Activated naive CD4-positive, alpha-beta T cell treated with anti-CD3 and anti-CD28 coated beads, Interleukin-2, amount 10 ng/mL, durations not matched to agents 7 days and 5 days (primary cell): ENCODE measurements at regions not wholly inside any gene's neighbourhood (a gene's known extent, or its start where the extent isn't known, plus 50 kb on each side); places are given as distances from the start of the nearest gene placed in this dataset.

Source experiments
- CTCF ChIA-PET: fragments of 350-600 bp; sonication (Branson Sonifier 250); formaldehyde crosslinking; loops from one replicate; lab custom pipeline; 2021; ENCODE audit warnings: antibody characterized with exemption; lab: Charles Lee
- DNase-seq: peaks from one replicate; pipeline ENCODE4 v3.0.0-alpha.2; 2020
- H3K27ac Mint-ChIP-seq: one replicate; pipeline ENCODE4 v1.8.0; 2021; ENCODE audit warnings: mild to moderate bottlenecking, moderate library complexity, mixed read lengths
- H3K27me3 Mint-ChIP-seq: one replicate; pipeline ENCODE4 v1.8.0; 2021; ENCODE audit warnings: mild to moderate bottlenecking, mixed read lengths
- H3K36me3 Mint-ChIP-seq: one replicate; pipeline ENCODE4 v1.8.0; 2021; ENCODE audit warnings: mixed read lengths
- H3K4me1 Mint-ChIP-seq: one replicate; pipeline ENCODE4 v1.8.0; 2021; ENCODE audit warnings: mixed read lengths
- H3K4me3 Mint-ChIP-seq: one replicate; pipeline ENCODE4 v1.8.0; 2021; ENCODE audit warnings: mild to moderate bottlenecking, moderate library complexity, mixed read lengths
- H3K9me3 Mint-ChIP-seq: one replicate; pipeline ENCODE4 v1.8.0; 2021; ENCODE audit warnings: mixed read lengths

DNA sequence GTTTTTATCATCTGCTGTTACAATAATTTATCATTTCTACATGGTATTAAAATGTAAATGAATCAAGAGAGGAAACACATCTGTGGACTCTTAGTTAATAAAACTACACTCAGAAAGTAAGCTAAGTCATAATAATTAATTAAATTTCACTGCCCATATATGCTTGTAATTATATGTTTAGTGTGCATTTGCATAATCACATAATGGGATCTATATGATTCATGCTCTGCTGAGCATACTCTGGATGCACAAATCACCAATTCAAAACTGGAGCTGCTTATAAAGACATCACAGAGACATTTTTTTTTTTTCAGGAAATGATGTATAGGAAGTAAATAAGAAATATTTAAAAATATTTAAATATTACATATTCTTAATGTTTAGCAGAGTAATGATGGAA lies 151.6 kb upstream of the STEAP4 start:
- no peaks in the 10 kb centered on the region for H3K27me3 Mint-ChIP-seq
- H3K4me3 Mint-ChIP-seq, result no peak overlapping the region
- H3K27ac Mint-ChIP-seq, result no peak overlapping the region
- DNase-seq, result no peak
- CTCF ChIA-PET, result no interaction called here
- H3K4me1 Mint-ChIP-seq, result no peaks in the 10 kb centered on the region
- H3K36me3 Mint-ChIP-seq, result no peaks in the 10 kb centered on the region
- no peaks in the 10 kb centered on the region for H3K9me3 Mint-ChIP-seq

DNA sequence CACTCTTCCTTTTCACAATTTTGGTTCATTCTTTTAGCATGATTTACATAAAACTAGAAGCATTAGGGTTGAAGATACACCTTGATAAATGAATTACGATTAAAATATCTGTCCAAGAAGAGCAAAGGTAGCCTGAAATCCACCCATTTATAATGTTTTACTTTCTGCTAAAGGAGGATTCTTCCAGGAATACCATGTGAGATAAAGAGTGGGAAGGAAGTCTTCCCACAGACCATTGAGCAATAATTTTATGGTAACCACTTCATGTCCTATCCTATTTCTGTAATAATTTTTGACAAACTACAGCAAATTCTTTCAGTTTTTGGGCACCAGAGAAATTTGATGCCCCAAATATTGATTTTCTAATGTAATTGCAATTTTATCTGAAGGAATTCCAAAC lies 150.6 kb upstream of the STEAP4 start:
- no peak overlapping the region for H3K27ac Mint-ChIP-seq
- H3K4me1 Mint-ChIP-seq, result no peaks in the 10 kb centered on the region
- no peak for DNase-seq
- no peak overlapping the region for H3K4me3 Mint-ChIP-seq
- H3K9me3 Mint-ChIP-seq, result no peaks in the 10 kb centered on the region
- H3K36me3 Mint-ChIP-seq, result no peaks in the 10 kb centered on the region
- no peaks in the 10 kb centered on the region for H3K27me3 Mint-ChIP-seq
- CTCF ChIA-PET, result no interaction called here

DNA sequence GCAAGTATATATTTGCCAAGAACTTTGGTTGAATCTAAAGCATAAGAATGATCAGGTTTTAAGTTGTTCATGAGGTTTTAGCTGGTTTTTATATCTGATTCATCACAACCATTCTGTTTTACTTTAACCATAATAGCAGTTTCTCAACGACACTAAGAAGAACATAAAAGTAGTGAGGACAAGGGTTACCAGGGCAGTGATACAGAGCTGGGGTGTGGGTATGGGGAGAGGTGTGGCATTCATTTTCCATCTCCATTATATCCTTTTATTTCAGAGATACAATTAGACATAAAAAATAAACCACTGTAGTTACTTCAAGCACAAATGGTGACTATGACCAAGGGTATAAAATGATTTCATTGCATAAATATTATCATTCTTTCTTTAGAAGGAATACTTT lies 149.8 kb upstream of the STEAP4 start:
- no peak for DNase-seq
- no peak overlapping the region for H3K4me3 Mint-ChIP-seq
- H3K27ac Mint-ChIP-seq, result no peak overlapping the region
- CTCF ChIA-PET, result no interaction called here
- H3K36me3 Mint-ChIP-seq, result no peaks in the 10 kb centered on the region
- no peaks in the 10 kb centered on the region for H3K27me3 Mint-ChIP-seq
- no peaks in the 10 kb centered on the region for H3K4me1 Mint-ChIP-seq
- no peaks in the 10 kb centered on the region for H3K9me3 Mint-ChIP-seq

DNA sequence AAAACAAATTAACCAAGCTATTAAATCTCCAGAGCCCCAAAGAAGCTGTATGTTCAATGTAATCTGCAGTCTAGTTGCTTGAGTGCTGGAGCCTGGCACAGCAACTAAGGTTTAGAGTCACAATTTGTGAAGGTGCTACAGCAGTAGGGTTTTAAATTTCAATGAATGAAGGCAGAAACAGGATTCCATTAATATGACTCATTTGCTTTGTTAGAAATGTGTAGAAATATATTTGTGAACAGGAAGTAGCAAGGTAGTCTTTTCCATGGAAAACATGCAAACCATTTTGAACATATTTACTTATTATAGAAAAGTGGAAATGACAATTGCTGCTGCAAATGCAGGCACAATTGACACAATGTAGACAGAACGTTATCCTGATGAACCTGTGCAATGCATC lies 149.0 kb upstream of the STEAP4 start:
- Mint-ChIP-seq H3K4me1 (no peaks in the 10 kb centered on the region), H3K27ac (no peak overlapping the region), H3K36me3 (no peaks in the 10 kb centered on the region), H3K4me3 (no peak overlapping the region), H3K9me3 (no peaks in the 10 kb centered on the region), H3K27me3 (no peaks in the 10 kb centered on the region)
- CTCF ChIA-PET, result no interaction called here
- DNase-seq, result no peak

DNA sequence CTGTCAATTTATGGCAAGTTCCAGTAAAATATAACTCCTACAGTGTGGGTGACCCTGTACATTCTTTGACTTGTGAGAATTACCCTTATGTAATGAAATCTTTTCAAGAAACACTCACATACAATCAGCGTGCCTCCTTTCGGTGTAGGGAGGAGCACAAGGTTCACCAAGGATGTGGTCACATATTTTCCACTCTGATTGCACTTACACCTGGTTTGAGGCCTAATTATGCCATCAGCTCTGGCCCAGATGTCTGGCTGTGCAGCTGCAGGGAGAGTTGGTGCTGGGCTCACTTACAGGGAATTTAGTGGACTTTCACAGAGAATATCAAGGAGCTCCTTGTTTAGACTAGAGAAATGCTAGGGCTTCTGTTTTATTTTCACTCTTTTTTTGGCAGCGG lies 146.0 kb upstream of the STEAP4 start:
- CTCF ChIA-PET, result no interaction called here
- Mint-ChIP-seq H3K27me3 (no peaks in the 10 kb centered on the region), H3K4me1 (no peaks in the 10 kb centered on the region), H3K27ac (no peak overlapping the region), H3K36me3 (no peaks in the 10 kb centered on the region), H3K4me3 (no peak overlapping the region), H3K9me3 (no peaks in the 10 kb centered on the region)
- no peak for DNase-seq

DNA sequence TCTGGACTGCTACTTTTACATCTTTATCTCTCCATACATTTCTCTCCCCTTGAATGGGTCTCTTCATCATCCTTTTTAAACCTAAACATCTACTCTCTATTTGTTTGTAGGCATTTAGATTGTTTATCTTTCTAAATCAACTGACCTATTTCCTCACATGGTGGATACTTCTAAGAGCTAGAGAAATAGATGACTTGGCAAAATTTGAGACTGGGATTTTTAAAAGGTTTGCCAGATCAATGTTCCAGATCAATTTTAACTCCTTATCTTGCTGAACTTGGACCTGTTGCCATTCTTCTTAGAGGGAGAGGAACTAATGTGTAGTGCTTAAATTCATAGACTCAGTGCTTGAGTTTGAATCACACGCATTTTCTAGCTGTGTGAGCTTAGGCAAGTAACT lies 144.2 kb upstream of the STEAP4 start:
- CTCF ChIA-PET, result no interaction called here
- Mint-ChIP-seq H3K4me3 (no peak overlapping the region), H3K27me3 (no peaks in the 10 kb centered on the region), H3K9me3 (no peaks in the 10 kb centered on the region), H3K4me1 (no peaks in the 10 kb centered on the region), H3K27ac (no peak overlapping the region), H3K36me3 (no peaks in the 10 kb centered on the region)
- no peak for DNase-seq

DNA sequence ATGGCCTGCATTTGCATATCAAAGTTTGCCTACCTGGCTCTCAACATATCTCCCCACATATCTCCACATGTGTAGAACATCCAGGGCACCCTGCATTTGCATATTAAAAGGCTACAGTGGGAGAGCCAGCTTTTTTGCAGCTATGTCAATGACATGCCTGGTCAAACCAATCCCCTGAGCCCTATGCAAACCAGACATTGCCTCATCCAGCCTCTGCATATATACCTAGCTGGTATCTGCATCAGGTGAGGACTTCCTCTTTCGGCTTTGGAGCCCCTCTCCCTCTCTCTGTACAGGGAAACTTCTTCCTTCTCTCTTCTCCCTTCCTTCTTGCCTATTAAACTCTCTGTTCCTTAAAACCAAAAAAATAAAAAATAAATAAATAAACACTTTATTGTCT lies 142.7 kb upstream of the STEAP4 start:
- no peaks in the 10 kb centered on the region for H3K4me1 Mint-ChIP-seq
- no peak overlapping the region for H3K4me3 Mint-ChIP-seq
- no peaks in the 10 kb centered on the region for H3K36me3 Mint-ChIP-seq
- H3K9me3 Mint-ChIP-seq, result no peaks in the 10 kb centered on the region
- no peaks in the 10 kb centered on the region for H3K27me3 Mint-ChIP-seq
- DNase-seq, result no peak
- CTCF ChIA-PET, result no interaction called here
- no peak overlapping the region for H3K27ac Mint-ChIP-seq

DNA sequence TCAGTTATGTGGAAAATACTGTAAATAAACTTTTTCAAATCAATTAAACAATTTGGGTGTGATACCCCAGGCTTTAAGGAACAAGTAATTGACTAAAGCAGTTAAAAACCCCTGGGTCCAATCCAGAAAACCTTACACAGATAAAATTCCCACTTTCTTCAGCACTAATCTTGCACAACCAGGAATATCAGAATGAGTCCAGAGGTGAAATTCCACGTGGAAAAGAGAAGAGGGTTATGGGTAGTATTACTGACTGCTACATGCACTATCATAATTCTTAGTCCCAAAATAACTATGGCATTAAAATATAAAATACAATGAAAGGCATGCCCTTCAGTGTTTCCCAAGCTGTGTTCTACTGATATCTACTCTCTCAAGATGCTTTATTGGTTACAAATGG lies 135.7 kb upstream of the STEAP4 start:
- Mint-ChIP-seq H3K9me3 (no peaks in the 10 kb centered on the region), H3K4me3 (no peak overlapping the region), H3K27ac (no peak overlapping the region), H3K4me1 (no peaks in the 10 kb centered on the region), H3K36me3 (no peaks in the 10 kb centered on the region), H3K27me3 (no peaks in the 10 kb centered on the region)
- CTCF ChIA-PET, result no interaction called here
- DNase-seq, result no peak

DNA sequence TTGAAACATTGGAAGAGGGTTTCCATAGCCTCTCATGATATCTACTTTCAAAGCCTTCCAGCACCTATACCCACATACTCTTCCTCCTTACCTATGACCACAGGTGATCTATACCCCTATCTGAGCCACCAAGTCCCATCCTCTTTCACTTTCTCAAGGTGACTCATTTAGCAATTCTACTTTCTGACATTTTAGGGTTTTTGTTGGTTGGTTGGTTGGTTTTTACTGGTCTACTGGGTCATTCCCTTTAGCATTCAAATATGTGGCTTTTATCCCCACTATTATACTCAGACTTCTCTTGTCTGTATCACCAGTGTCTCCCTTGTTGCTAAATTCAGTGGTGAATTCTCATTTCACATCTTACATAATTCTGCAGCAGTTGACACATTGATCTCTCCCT lies 130.4 kb upstream of the STEAP4 start:
- Mint-ChIP-seq H3K4me1 (no peaks in the 10 kb centered on the region), H3K36me3 (no peaks in the 10 kb centered on the region), H3K4me3 (no peak overlapping the region), H3K9me3 (no peaks in the 10 kb centered on the region), H3K27me3 (no peaks in the 10 kb centered on the region), H3K27ac (no peak overlapping the region)
- DNase-seq, result no peak
- CTCF ChIA-PET, result no interaction called here

DNA sequence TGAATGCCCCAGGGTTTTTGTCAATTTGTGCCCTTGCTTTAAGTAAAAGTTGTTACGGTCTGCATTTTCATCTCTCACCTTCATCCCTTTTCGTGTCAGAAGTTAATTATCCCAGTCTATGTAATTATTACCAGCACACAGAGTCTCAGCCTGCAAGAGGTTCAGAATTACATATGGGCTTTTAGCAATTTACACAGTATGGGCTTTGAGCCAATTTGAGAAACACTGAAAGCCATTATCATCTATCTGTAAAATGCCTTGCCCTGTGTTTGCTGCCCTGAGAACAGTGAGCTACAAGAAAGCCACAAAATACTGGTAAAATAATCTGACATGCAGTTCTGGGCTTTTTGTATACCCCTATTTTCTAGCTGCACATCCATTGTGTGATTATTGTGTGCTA lies 125.6 kb upstream of the STEAP4 start:
- H3K4me3 Mint-ChIP-seq, result no peak overlapping the region
- CTCF ChIA-PET, result no interaction called here
- no peaks in the 10 kb centered on the region for H3K36me3 Mint-ChIP-seq

DNA sequence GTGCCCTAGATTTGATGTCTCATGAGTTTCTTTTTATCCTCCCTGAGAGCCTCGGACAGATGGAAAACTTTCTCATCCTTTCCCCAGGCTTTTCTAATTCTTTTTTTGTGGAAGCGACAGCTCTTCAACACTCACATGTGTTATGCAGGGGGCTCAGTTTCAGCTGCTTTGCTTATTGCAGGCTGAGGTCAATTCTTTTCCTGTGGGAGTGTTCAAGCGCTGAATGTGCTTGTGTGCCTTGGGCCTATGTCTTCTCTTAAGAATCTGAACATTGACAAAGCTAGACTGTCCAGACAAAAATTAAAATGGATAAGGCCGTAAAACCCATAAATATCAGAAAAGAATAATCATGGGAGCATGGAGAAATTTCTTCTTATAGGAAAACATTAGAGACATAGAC lies 125.2 kb upstream of the STEAP4 start:
- no peaks in the 10 kb centered on the region for H3K9me3 Mint-ChIP-seq
- H3K4me3 Mint-ChIP-seq, result no peak overlapping the region
- H3K27me3 Mint-ChIP-seq, result no peaks in the 10 kb centered on the region
- CTCF ChIA-PET, result no interaction called here
- no peak overlapping the region for H3K27ac Mint-ChIP-seq
- DNase-seq, result no peak
- H3K4me1 Mint-ChIP-seq, result no peaks in the 10 kb centered on the region
- H3K36me3 Mint-ChIP-seq, result no peaks in the 10 kb centered on the region

More for the DNA sequence above, 125.6 kb upstream of the STEAP4 start:
- Mint-ChIP-seq H3K9me3 (no peaks in the 10 kb centered on the region), H3K27me3 (no peaks in the 10 kb centered on the region), H3K4me1 (no peaks in the 10 kb centered on the region), H3K27ac (no peak overlapping the region)
- no peak for DNase-seq

DNA sequence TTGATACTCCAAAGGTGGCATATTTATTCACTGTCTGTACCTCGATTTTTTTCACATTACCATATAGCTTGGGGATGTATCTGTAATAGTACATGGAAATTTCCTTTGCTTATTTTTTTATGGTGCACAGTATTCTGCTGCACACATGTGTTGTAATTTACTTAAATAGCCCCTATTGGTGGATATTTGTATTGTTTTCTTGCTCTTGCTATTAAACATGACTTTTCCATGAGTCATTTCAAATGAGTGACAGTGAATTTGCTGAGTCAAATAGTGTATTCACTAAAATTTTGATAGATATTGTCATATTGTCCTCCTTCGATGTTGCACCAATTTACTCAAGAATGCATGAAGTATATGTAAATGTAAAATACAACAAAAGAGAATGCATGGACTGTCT lies 122.7 kb upstream of the STEAP4 start:
- CTCF ChIA-PET, result no interaction called here
- Mint-ChIP-seq H3K27ac (no peak overlapping the region), H3K9me3 (no peaks in the 10 kb centered on the region), H3K27me3 (no peaks in the 10 kb centered on the region), H3K36me3 (no peaks in the 10 kb centered on the region), H3K4me3 (no peak overlapping the region), H3K4me1 (no peaks in the 10 kb centered on the region)
- no peak for DNase-seq

DNA sequence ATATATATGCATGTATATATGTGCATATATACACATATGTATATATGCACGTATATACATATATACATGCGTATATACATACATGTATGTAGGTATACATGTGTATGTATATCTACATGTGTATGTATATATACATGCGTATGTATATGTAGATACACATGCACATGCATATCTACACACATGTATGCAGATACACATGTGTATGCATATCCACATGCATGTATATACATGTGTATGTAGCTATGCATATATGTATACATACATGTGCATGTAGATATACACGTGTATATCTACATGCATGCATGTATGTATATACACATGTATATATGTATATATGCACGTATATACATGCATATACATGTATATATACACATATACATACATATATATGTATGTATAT lies 95.8 kb upstream of the STEAP4 start:
- no peaks in the 10 kb centered on the region for H3K27me3 Mint-ChIP-seq
- no peak for DNase-seq
- H3K9me3 Mint-ChIP-seq, result no peaks in the 10 kb centered on the region
- H3K4me3 Mint-ChIP-seq, result no peak overlapping the region
- CTCF ChIA-PET, result interaction anchor here (1.3 kb wide), 1 partner anchor 10 kb away, joined by 3 read pairs; no protein-coding TSS in a partner anchor
- no peak overlapping the region for H3K27ac Mint-ChIP-seq
- no peaks in the 10 kb centered on the region for H3K4me1 Mint-ChIP-seq
- no peaks in the 10 kb centered on the region for H3K36me3 Mint-ChIP-seq

DNA sequence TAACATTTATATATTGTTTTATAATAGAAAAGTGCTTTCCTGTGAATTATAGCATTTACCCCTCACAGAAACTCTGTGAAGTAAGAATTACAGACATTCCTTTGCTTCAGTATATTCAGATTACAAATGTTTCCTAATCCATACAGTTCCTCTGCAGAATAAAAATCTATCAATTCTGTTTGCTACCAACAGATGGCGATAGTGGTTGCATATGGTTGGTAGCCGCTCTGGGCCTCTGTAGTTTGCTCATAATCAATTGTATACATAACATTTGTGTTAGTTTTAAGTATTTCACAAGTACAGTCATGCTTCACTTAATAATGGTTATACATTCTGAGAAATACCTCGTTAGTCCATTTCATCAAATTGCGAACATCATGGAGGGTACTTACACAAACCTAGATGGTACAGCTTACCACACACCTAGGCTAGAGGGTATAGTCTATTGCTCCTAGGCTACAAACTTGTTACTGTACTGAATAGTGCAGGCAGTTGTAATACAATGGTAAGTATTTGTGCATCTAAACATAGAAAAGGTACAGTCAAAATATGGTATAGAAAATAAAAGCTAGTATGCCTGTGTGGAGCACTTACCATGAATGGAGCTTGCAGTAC lies 94.4 kb upstream of the STEAP4 start:
- Mint-ChIP-seq H3K27me3 (no peaks in the 10 kb centered on the region), H3K9me3 (no peaks in the 10 kb centered on the region), H3K27ac (no peak overlapping the region), H3K4me1 (no peaks in the 10 kb centered on the region), H3K36me3 (no peaks in the 10 kb centered on the region), H3K4me3 (no peak overlapping the region)
- DNase-seq, result no peak
- CTCF ChIA-PET, result interaction anchor here (0.6 to 1.3 kb wide), 4 partner anchors 8 to 402 kb away, joined by 3 read pairs; no protein-coding TSS in a partner anchor

DNA sequence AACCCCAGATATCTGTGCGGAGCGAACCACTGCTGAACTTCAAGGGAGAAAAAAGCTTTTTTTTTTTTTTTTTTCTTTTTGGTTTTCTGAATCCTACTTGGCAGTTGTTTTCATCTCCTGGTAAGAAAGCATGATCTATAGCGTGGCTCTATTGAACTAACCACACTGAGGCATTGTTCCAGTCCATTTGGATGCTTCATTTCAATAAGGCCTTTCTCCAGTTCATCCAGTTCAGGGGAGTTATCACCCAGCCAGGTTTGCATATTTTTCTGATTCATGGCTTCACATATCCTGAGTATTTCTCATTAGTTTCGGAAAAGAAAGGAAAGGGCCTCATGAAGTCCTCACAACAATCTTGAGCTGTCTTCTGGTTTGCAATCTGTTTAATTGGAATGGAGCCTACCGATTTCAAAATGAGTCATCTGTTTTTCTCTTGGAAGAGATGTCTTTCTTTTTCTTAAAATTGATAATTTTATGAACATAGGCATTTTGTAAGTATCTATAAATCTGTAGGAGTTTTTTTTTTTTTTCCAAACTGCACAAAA lies 93.1 kb upstream of the STEAP4 start:
- no peaks in the 10 kb centered on the region for H3K27me3 Mint-ChIP-seq
- no peaks in the 10 kb centered on the region for H3K4me1 Mint-ChIP-seq
- no peak for DNase-seq
- no peak overlapping the region for H3K4me3 Mint-ChIP-seq
- no peak overlapping the region for H3K27ac Mint-ChIP-seq
- H3K9me3 Mint-ChIP-seq, result no peaks in the 10 kb centered on the region
- CTCF ChIA-PET, result interaction anchor here (0.6 kb wide), 2 partner anchors 41 to 1213 kb away, joined by 3 read pairs; no protein-coding TSS in a partner anchor
- H3K36me3 Mint-ChIP-seq, result no peaks in the 10 kb centered on the region
